ENCODE measurements at regions not wholly inside any gene's neighbourhood (a gene's known extent, or its start where the extent isn't known, plus 50 kb on each side); places are given as distances from the start of the nearest gene placed in this dataset.

- TF ChIP-seq BHLHE40 (IDR thresholded peaks at IDR 0.05; ENCODE audit: borderline replicate concordance): no peak
- TF ChIP-seq HDGF (IDR thresholded peaks at IDR 0.05; ENCODE audit: borderline replicate concordance): no peak
- TF ChIP-seq FOXM1 (IDR thresholded peaks at IDR 0.05; ENCODE audit: borderline replicate concordance): no peak
- no peak for TF ChIP-seq SP1 (IDR thresholded peaks at IDR 0.05)
- no peak for TF ChIP-seq SUZ12 (IDR thresholded peaks at IDR 0.05)
- no peak for TF ChIP-seq LEF1 (IDR thresholded peaks at IDR 0.05; ENCODE audit: borderline replicate concordance)
- TF ChIP-seq, protein P1, sequence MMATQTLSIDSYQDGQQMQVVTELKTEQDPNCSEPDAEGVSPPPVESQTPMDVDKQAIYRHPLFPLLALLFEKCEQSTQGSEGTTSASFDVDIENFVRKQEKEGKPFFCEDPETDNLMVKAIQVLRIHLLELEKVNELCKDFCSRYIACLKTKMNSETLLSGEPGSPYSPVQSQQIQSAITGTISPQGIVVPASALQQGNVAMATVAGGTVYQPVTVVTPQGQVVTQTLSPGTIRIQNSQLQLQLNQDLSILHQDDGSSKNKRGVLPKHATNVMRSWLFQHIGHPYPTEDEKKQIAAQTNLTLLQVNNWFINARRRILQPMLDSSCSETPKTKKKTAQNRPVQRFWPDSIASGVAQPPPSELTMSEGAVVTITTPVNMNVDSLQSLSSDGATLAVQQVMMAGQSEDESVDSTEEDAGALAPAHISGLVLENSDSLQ (IDR thresholded peaks at IDR 0.05): no peak
- no peak for TF ChIP-seq FOXK2 (IDR thresholded peaks at IDR 0.05)
These were observed 84.1 kb downstream of the PPCDC start for GRCh38 chr15:75107516-75107907.

Data from HEK293T (cell line).